AG10803 (cell line): ENCODE measurements at regions not wholly inside any gene's neighbourhood (a gene's known extent, or its start where the extent isn't known, plus 50 kb on each side); places are given as distances from the start of the nearest gene placed in this dataset.
"Not testable (repeated sequence)": the region's sequence is repeated elsewhere in the genome, so short reads cannot be mapped to it uniquely, and the experiment has no call there.

Source experiments
- DNase-seq: peaks from one replicate; pipeline ENCODE4 v3.0.0; 2010; ENCODE audit warnings: low read depth
- H3K4me3 ChIP-seq: 2 replicates; pipeline ENCODE4 v1.5.1; 2011; ENCODE audit warnings: mild to moderate bottlenecking, low read length, control low read depth
- TF ChIP-seq, protein P1 (sequence below): conservative IDR thresholded peaks from 2 replicates; pipeline ENCODE4 v1.5.1; 2011; ENCODE audit warnings: mild to moderate bottlenecking, low read length, control low read depth, inconsistent platforms

DNA sequence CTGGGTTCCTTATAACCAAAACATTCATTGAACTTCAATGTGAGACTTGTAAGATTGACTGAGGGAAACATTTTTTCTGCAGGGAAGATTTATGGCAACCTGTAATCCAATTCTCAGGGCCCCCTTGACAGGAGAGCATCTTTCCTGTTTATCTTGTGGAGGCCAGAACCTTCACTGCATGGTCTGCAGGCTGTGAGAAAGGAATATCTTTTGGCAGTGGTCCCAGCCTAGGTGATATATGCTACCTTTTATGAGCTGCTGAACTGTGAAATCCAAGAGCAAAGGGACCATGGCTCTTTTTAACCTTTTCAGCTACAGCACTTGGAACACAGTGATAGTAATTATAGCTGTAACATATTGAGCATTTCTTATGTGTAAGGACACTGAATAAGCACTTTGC is 590.2 kb upstream of the B3GAT1 start:
- TF ChIP-seq, protein P1, sequence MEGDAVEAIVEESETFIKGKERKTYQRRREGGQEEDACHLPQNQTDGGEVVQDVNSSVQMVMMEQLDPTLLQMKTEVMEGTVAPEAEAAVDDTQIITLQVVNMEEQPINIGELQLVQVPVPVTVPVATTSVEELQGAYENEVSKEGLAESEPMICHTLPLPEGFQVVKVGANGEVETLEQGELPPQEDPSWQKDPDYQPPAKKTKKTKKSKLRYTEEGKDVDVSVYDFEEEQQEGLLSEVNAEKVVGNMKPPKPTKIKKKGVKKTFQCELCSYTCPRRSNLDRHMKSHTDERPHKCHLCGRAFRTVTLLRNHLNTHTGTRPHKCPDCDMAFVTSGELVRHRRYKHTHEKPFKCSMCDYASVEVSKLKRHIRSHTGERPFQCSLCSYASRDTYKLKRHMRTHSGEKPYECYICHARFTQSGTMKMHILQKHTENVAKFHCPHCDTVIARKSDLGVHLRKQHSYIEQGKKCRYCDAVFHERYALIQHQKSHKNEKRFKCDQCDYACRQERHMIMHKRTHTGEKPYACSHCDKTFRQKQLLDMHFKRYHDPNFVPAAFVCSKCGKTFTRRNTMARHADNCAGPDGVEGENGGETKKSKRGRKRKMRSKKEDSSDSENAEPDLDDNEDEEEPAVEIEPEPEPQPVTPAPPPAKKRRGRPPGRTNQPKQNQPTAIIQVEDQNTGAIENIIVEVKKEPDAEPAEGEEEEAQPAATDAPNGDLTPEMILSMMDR, result no peak
- H3K4me3 ChIP-seq, result no peak overlapping the region
- DNase-seq, result no peak

DNA sequence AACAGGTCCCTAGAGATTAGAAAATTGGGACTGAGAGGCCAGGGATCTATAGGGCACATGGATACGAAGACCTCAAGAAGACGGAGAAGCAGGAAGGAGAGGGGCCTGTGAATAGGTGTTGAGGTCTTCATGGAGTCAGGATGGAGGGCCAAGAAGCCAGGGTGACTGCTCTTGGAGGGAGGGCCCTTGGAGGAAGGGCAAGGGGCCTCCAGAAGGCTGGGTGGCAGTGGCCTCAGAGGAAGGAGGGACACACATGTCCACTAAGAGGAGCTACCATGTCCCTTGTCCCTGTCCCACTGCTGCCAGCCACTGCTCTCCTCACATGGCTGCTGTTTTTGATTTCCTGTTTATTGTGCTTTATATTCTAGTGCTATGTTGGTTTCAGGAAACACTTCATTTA is 589.5 kb upstream of the B3GAT1 start:
- DNase-seq, result no peak
- TF ChIP-seq, protein P1, result no peak
- H3K4me3 ChIP-seq, result no peak overlapping the region

DNA sequence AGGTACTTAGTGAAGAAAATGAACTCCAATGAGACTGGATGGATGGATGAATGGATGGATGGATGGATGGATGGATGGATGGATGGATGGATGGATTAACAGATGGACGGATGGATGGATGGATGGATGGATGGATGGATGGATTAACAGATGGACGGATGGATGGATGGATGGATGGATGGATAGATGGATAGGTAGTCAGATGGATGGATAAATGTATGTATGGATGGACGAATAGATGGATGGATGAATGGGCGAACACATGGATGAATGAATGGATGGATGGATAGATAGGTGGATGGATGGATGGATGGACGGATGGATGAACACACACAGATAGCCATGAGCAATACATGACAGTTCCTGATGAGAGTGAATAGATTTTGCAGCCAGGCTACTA is 589.0 kb upstream of the B3GAT1 start:
- DNase-seq, result not testable (repeated sequence)

DNA sequence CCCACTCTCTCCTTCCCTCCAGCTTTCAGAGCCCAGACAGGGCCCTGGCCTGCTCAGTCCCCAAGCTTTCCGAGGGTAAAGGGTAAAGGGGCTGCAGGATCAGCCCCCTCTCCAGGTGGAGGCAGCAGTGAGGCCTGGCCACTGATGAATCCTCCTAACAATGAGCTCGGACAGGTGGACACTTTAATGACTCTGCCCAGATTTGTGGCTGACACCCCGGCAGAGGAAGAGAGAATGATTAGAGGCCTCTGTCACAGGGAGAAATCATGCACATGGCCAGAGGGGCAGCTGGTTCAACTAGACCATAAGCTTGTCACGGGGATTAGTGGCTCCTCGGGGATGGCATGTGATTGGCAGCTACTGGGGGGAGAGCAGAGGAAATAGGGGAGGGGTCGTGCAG is 587.5 kb upstream of the B3GAT1 start:
- DNase-seq, result no peak
- TF ChIP-seq, protein P1, result no peak
- no peak overlapping the region for H3K4me3 ChIP-seq

More for the DNA sequence above, 589.0 kb upstream of the B3GAT1 start:
- H3K4me3 ChIP-seq, result not testable (repeated sequence)

DNA sequence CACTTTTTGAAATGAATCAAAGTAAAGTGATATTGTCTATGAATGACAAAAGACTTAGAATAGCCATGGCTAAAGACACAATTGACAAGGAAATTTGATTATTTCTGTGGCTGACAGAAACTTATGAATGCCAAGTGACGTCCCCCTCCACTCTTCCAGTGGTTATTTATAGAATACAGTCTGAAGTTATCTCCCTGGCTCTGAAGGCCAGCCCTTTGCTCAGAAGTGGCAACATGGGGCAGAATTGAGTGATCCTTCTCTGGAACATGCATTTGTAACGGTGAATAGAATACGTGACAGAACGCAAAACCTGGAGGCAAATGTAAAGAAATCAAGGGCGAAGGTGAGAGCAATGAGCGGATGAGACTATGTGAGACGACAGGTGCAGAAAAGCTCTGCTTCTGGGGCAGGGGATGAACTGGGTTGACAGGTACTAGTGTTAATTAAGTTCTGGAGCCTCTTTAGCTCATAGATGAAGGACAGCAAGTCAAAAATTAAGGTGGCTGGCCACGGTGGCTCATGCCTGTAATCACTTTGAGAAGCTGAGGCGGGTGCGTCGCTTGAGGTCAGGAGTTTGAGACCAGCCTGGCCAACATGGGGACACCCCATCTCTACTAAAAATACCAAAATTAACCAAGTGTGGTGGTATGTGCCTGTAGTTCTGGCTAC is 585.7 kb upstream of the B3GAT1 start:
- H3K4me3 ChIP-seq, result no peak overlapping the region
- DNase-seq, result no peak
- TF ChIP-seq, protein P1, result no peak

DNA sequence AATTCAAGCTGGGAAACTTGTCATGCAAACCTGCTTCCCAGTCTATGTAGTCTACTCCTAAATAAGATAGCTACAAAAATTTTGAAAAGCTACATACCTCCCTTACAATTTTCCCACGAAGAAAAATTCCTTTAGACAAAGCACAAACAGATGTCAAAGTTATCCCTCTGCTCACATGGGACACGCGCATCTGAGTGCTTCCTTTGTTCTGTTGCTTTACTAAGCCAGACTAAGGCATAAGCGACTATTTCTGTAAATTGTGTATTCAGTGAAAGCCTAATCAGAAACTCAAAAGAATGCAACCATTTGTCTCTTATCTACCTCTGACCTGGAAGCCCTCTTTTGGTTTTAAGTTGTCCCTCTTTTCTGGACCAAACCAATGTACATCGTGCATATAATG is 583.7 kb upstream of the B3GAT1 start:
- no peak overlapping the region for H3K4me3 ChIP-seq
- DNase-seq, result peak; percentile 1
- TF ChIP-seq, protein P1, result no peak

DNA sequence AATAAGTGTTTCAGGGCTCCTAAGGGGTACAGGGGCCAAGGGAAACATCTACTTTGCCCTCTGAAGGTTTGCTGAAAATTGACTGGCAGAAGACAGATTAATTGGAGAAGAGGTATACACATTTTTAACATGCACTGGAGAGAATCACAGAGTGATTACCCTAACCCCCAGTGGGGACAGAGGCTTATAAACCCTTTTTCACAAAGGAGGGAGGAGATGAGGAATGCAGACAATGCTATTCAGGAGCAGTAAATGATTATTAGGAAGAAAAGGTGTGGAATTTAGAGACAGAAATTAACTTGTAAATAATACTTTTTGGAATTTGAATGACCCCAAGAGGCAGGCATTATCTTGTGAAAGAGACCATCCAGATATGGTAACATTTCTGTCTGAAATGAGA is 582.4 kb upstream of the B3GAT1 start:
- no peak overlapping the region for H3K4me3 ChIP-seq
- DNase-seq, result no peak
- TF ChIP-seq, protein P1, result no peak
